Ascending aorta (tissue), 2 donors: ENCODE measurements at regions not wholly inside any gene's neighbourhood (a gene's known extent, or its start where the extent isn't known, plus 50 kb on each side); places are given as distances from the start of the nearest gene placed in this dataset.

Source experiments
- DNase-seq, 2 donors: peaks; one replicate each; pipeline ENCODE4 v3.0.0-alpha.2; 2019; ENCODE audit warnings: low spot score in 2 of 2
- H3K27ac ChIP-seq, 2 donors: fragments of 200-600 bp; sonication (generic); one replicate each; pipeline ENCODE4 v1.5.1; 2016 to 2017; ENCODE audit warnings: mild to moderate bottlenecking in 1 of 2
- H3K27me3 ChIP-seq: fragments of 200-600 bp; sonication (generic); one replicate; pipeline ENCODE4 v1.5.1; 2017
- H3K36me3 ChIP-seq, 2 donors: fragments of 200-600 bp; sonication (generic); one replicate each; pipeline ENCODE4 v1.5.1; 2016
- H3K4me1 ChIP-seq, 2 donors: fragments of 200-600 bp; sonication (generic); one replicate each; pipeline ENCODE4 v1.5.1; 2016 to 2017; ENCODE audit warnings: mild to moderate bottlenecking in 1 of 2
- H3K4me3 ChIP-seq, 2 donors: fragments of 200-600 bp; sonication (generic); one replicate each; pipeline ENCODE4 v1.5.1; 2016 to 2017; ENCODE audit warnings: mild to moderate bottlenecking in 1 of 2
- H3K9me3 ChIP-seq, 2 donors: fragments of 200-600 bp; sonication (generic); one replicate each; pipeline ENCODE4 v1.5.1; 2016
- intact Hi-C: fragments of 100-400 bp; cut with DNase I; formaldehyde crosslinking; loops from one replicate; pipeline ENCODE4 v1.15.1; 2023
- TF ChIP-seq, protein P1 (sequence below), 3 experiments: fragments of 200-600 bp in 2 of 3; fragments of 450-650 bp in 1 of 3; sonication (generic) in 2 of 3; IDR thresholded peaks; one replicate each; pipeline ENCODE4 v1.5.1; 2016 to 2019; ENCODE audit warnings: antibody characterized with exemption in 3 of 3, mild to moderate bottlenecking in 1 of 3, moderate library complexity in 1 of 3

DNA sequence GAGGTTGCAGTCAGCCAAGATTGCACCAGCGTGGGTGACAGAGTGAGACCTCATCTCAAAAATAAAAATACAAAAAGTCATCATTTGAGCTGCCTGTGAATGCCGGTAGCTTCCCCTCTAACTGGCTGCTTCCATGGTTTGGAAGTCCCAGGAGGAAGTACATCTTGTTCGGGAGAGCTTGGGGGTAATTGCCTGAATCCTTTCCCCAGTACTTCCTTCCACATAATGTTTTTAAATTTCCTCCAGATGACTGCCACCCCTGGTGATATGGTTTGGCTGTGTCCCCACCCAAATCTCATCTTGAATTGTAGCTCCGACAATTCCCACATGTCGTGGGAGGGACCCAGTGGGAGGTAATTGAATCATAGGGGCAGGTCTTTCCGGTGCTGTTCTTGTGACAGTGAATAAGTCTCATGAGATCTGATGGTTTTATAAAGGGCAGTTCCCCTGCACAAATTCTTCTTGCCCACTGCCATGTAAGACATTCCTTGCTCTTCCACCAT lies 87.2 kb downstream of the SPRING1 start:
- no peak overlapping the region for H3K27ac ChIP-seq
- intact Hi-C loops = no loop called here
- no peak for DNase-seq
- no peaks in the 10 kb centered on the region for H3K36me3 ChIP-seq
- H3K4me1 ChIP-seq = no peaks in the 10 kb centered on the region
- TF ChIP-seq, protein P1, sequence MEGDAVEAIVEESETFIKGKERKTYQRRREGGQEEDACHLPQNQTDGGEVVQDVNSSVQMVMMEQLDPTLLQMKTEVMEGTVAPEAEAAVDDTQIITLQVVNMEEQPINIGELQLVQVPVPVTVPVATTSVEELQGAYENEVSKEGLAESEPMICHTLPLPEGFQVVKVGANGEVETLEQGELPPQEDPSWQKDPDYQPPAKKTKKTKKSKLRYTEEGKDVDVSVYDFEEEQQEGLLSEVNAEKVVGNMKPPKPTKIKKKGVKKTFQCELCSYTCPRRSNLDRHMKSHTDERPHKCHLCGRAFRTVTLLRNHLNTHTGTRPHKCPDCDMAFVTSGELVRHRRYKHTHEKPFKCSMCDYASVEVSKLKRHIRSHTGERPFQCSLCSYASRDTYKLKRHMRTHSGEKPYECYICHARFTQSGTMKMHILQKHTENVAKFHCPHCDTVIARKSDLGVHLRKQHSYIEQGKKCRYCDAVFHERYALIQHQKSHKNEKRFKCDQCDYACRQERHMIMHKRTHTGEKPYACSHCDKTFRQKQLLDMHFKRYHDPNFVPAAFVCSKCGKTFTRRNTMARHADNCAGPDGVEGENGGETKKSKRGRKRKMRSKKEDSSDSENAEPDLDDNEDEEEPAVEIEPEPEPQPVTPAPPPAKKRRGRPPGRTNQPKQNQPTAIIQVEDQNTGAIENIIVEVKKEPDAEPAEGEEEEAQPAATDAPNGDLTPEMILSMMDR (IDR thresholded peaks at IDR 0.05) = no peak
- no peaks in the 10 kb centered on the region for H3K27me3 ChIP-seq
- H3K9me3 ChIP-seq = no peaks in the 10 kb centered on the region
- H3K4me3 ChIP-seq = no peak overlapping the region

- no peak overlapping the region for H3K4me3 ChIP-seq
- TF ChIP-seq, protein P1 (IDR thresholded peaks at IDR 0.05) = no peak
- H3K27me3 ChIP-seq = no peaks in the 10 kb centered on the region
- intact Hi-C loops = no loop called here
- no peaks in the 10 kb centered on the region for H3K4me1 ChIP-seq
- DNase-seq = no peak
- no peaks in the 10 kb centered on the region for H3K36me3 ChIP-seq
- no peak overlapping the region for H3K27ac ChIP-seq
- no peaks in the 10 kb centered on the region for H3K9me3 ChIP-seq
These were observed 87.8 kb downstream of the SPRING1 start for GRCh38 chr12:116650062-116650461.

DNA sequence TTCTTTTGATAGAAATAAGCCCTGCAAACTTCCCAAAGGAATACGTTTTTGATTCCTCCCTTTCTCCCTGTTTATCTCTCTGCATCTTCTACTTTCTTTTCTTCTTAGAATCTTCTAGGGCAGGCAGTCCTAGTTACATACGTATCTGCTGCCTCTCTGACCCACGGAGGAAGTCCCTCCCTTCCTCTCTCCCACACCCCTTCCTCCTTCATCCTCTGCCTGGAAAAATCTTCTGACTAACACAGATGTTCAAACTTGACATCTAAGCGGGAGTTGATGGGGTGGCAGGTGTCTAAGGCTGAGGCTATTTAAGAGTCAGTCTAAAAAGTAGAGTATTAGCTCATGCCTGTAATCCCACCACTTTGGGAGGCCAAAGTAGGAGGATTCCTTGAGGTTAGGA lies 88.6 kb downstream of the MAP1LC3B2 start:
- no peak for DNase-seq
- Histone ChIP-seq H3K9me3 (no peaks in the 10 kb centered on the region), H3K4me3 (no peak overlapping the region), H3K4me1 (no peaks in the 10 kb centered on the region), H3K27me3 (no peaks in the 10 kb centered on the region), H3K36me3 (no peaks in the 10 kb centered on the region), H3K27ac (no peak overlapping the region)
- intact Hi-C loops = no loop called here
- TF ChIP-seq, protein P1 (IDR thresholded peaks at IDR 0.05) = no peak

- H3K27me3 ChIP-seq = no peaks in the 10 kb centered on the region
- intact Hi-C loops = no loop called here
- no peaks in the 10 kb centered on the region for H3K4me1 ChIP-seq
- no peak for DNase-seq
- H3K36me3 ChIP-seq = no peaks in the 10 kb centered on the region
- TF ChIP-seq, protein P1 (IDR thresholded peaks at IDR 0.05) = no peak
- no peak overlapping the region for H3K27ac ChIP-seq
- no peak overlapping the region for H3K4me3 ChIP-seq
- H3K9me3 ChIP-seq = no peaks in the 10 kb centered on the region
These were observed 87.7 kb downstream of the MAP1LC3B2 start for GRCh38 chr12:116646901-116647300.

GRCh38 chr12:116644806-116645205 lies 85.6 kb downstream of the MAP1LC3B2 start:
- H3K4me3 ChIP-seq = no peak overlapping the region
- H3K27ac ChIP-seq = no peak overlapping the region
- no peak for DNase-seq
- TF ChIP-seq, protein P1 (IDR thresholded peaks at IDR 0.05) = no peak
- H3K36me3 ChIP-seq = no peaks in the 10 kb centered on the region
- H3K27me3 ChIP-seq = no peaks in the 10 kb centered on the region
- intact Hi-C loops = no loop called here
- no peaks in the 10 kb centered on the region for H3K4me1 ChIP-seq
- no peaks in the 10 kb centered on the region for H3K9me3 ChIP-seq

DNA sequence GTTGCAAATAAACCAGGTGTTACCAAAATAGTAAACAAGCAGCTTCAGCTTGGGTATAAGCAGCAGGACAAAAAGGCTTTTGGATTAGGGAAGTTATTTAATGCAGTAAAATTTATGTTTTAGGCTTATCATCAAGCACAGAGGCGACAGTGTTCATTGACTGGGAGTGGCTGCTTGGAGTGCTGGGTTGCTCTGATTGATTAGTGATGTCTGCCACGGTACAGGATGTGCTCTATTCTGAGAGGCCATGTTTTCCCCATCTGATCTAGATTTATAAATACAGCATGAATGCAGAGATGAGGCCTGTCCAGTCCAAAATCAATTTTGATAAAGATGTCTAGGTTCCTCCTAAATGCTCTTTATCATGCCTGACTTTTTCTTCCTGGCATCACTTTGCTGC lies 83.5 kb downstream of the MAP1LC3B2 start:
- Histone ChIP-seq H3K4me3 (no peak overlapping the region), H3K9me3 (no peaks in the 10 kb centered on the region), H3K4me1 (no peaks in the 10 kb centered on the region), H3K36me3 (no peaks in the 10 kb centered on the region), H3K27me3 (no peaks in the 10 kb centered on the region), H3K27ac (no peak overlapping the region)
- no peak for DNase-seq
- TF ChIP-seq, protein P1 (IDR thresholded peaks at IDR 0.05) = no peak
- intact Hi-C loops = no loop called here
